GM12873 (cell line): ENCODE measurements at regions not wholly inside any gene's neighbourhood (a gene's known extent, or its start where the extent isn't known, plus 50 kb on each side); places are given as distances from the start of the nearest gene placed in this dataset.

Source experiments
- CTCF ChIP-seq: IDR thresholded peaks from 2 replicates; pipeline ENCODE4 v1.5.1; 2012; ENCODE audit warnings: low read depth, mild to moderate bottlenecking, moderate library complexity, low read length, control low read depth; ENCODE audit not compliant: insufficient read depth; ENCODE audit errors: missing control alignments

- TF ChIP-seq CTCF, result no peak
Measured at GRCh38 chr20:48357714-48358113, 470.1 kb downstream of the PREX1 start.

GRCh38 chr20:48354903-48355302 is 472.9 kb downstream of the PREX1 start:
- no peak for TF ChIP-seq CTCF

GRCh38 chr20:48354320-48354876 is 473.4 kb downstream of the PREX1 start:
- TF ChIP-seq CTCF, result no peak

DNA sequence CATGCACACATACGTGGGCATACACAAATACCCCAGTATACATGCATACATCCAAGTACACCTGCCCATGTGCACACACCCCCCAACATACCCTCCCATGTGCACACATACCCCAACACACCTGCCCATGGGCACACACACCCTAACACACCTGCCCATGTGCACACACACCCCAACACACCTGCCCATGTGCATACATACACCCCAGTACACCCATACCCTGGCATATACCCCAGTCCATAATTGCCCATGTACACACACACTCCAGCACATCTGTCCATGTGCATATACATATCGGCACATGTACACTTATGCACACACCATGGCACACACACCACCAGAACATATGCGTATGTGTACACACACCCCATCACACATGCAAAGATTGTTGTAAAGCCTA is 475.2 kb downstream of the PREX1 start:
- no peak for TF ChIP-seq CTCF

DNA sequence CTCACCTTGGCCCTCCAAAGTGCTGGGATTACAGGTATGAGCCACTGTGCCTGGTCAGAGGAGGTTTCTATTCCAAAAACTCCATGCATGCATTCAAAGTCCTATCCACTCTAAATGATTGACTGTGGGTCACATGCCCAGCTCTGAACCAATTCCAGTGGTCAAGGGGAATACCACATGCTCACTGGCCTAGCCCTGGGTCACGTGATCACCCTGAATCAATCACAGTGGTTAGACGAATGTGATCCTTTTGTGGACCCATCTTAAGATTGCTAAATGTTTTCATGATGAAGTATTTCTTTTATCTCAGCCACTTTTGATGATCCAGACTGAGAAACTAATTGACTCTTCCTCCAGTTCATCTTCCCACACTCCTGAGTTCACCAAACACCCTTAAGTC is 475.8 kb downstream of the PREX1 start:
- TF ChIP-seq CTCF, result no peak

- TF ChIP-seq CTCF, result peak; percentile 72
Measured at GRCh38 chr20:48350313-48350988, 477.3 kb downstream of the PREX1 start.

- no peak for TF ChIP-seq CTCF
Measured at GRCh38 chr20:48349656-48350055, 478.1 kb downstream of the PREX1 start.

DNA sequence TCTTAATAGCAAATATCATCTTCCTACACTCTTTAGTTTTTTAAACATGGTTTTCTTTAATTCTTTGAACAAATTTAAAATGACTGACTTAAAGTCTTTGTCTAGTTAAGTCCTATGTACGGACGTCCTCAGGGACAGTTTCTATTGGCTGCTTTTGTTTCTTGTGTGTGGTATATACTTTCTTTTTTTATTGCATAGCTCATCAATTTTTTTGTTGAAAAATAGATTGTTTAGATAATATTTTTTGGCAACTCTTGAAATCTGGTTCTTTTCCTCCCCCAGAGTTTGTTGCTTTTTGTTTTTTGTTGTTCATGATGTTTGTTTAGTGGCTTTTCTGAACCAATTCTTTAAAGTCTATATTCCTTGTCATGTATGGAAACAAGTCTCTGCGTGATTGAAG is 479.8 kb downstream of the PREX1 start:
- TF ChIP-seq CTCF, result no peak
